HG02610 (cell line): ENCODE measurements at regions not wholly inside any gene's neighbourhood (a gene's known extent, or its start where the extent isn't known, plus 50 kb on each side); places are given as distances from the start of the nearest gene placed in this dataset.

ENCODE experiments used
- ATAC-seq: cut with Tn5 transposase; IDR thresholded peaks from one replicate; pipeline ENCODE4 v1.9.1; 2021; ENCODE audit warnings: mild to moderate bottlenecking, moderate library complexity; ENCODE audit not compliant: unreplicated experiment

DNA sequence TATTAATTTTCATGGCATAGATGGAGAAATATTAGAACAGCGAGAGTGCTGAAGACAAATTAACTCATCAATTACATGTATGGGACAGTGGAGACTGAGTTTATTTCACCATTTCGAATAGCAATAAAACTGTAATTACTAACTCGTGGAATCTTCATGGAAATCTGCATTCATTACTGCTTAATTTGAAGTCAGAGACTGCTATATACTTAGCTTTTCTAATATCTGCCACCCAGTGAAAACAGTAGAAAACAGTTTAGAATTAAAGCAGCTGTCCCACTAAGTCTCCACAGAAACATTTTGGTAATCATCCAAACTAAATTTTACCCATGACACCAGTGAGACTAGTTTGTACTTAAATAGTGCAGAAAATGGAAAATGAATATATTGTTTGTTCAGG is 56.8 kb downstream of the IZUMO3 start:
- ATAC-seq: no peak

DNA sequence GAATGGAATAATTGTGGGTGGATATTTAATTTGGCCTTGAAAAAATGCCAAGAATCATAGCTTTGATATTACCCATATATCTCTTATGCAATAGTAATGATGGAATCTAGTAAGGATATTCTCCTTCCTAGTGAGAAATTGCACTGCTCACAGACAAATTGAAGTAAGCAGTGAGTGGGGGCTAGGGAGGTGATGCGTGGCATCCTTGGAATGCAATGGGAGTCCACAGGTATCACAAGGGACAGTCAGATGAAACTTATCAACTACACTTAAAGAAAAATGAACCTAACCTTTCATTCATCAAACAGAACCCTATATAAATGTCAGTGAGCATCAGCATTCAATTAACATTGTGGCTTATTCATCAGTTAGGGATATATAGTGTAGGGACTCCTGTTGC is 57.8 kb downstream of the IZUMO3 start:
- no peak for ATAC-seq

DNA sequence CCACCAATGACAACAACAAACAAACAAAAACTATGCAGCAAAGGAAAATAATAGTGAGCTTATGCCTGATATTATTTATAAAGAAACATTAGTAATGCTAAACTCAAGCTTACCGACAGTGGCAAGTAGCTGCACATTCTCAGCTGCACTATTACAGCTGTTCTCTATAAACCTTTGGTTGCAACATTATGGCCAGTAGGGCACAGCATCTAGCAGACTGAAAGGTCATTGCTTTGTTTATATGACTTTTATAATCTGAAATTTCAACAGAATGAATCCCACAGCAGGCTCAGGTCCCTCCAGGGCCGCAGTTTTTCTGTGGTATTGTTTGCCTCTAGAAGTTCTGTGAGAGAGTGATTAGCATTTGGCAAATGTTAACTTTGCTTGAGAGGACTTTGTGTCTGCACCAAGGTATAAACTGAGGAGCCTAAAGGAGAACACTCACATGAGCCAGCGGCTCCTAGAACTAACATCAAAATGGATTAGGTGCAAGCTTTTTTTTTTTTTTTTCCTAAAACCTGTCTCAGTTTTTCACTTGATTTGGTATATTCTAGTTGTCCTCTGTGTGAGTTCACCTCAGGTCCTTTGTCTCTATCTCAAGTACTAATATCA is 58.3 kb downstream of the IZUMO3 start:
- ATAC-seq: no peak

DNA sequence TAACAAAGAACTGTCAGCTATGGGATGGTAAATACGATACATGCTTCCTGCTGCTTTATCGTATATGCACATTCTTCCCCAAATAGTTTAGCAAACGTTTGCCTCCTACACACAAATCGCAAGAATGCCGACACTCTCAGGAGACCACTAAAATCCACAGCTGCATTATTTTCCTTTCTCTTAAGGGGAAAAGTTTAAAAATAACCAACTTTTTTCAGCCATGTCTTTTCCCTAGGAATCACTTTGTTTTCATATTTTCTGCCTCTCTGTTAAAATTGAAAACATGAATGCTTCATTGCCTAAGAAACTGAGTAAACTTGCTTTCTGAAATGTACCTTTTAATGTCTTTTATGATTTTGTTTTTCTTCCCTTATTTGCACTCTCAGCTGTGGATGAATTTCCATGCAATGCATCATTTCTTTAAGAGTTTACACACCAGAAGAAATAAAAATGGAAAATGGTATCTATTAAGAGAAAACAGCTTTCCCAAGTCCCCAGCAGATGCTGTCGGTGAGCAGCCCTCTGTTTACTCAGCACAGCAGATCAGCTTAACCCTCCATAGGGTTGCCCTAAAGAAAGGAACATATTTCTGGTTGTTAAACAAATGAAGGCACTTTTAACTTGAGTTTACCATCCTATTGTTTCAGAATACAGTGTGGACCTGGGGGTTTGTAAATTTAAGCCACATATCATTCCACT is 66.2 kb downstream of the IZUMO3 start:
- no peak for ATAC-seq

DNA sequence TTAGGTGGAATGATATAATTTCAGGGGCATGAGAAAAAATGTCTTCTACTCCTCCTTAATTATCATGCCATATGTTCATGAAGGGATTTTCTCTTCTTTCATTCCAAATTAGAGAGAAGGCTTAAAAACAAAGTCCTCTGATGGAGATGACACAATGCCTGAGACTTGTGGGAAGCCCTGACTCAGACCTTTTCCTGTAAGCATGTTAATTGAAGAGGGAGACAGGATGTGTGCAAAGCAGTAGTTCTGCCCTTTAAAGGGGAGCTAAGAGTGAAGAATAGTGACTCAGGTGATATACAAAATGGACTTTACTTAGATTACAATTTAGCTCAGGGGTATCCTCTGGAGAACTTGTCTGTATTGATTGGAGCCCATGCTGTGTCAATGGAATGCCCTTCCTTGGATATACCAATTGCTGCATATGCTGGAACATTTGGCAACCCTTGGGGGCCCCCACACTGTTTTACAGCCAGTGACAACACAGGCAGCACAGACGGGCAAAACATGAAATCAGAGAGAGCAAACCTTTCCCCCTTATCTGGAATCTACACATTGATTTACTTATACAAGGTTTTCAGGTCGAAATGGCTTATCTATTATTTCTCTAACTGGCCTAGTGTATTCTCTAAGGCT is 81.3 kb downstream of the IZUMO3 start:
- ATAC-seq: no peak

DNA sequence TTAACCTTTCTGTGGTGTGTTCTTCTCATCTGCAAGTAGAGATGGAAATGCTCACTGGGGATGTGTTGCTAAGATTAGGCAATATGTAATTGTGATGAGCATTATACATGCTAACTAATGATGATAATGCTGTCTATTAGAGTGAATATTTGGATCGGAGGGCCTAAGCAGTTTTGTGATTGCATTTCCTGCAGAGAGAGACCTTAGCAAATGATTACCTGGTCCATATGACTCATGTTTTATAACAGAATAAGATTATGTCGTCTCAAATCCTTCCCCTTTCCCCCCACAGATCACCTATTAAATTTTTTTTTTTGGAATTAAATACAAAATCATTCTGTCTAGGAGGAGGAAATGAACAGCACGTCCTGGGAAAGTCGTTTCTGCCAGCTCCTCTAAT is 82.7 kb downstream of the IZUMO3 start:
- no peak for ATAC-seq

DNA sequence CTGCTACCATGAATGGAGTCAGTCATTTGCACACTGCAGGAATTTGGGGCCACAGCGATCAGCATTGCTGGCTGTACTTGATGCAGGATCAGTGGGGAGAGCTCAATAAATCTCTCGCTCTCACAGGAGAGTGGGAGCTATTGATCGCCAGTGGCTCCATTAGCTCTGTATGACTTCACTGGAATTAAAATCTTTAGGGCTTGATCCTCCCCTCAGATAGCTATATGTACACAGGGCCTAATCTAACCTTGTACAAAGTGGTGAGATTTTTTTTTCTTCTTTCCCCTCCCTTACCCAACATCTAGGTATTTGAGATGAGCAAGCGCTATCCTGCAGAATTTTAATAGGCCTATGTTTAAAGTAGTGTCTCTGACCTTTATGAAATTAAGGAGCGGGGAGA is 84.9 kb downstream of the IZUMO3 start:
- ATAC-seq: no peak

DNA sequence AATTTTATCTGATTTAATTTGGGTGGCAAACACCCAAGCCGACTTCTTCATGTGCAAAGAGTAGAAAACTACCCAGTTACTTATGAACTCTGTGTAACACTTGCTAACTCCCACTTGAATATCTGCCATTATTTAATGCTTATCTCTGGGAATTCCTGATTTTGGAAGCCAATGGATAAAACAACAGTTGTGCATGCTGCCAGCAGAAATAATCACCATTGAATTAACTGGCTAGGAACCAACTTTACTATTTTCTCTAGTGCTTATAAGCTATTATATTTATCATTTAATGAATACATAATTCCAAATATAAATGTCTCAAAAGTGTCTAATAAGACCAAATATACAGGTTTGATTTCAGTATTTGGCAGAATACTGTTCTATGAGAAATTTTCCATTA is 85.7 kb downstream of the IZUMO3 start:
- ATAC-seq: no peak

DNA sequence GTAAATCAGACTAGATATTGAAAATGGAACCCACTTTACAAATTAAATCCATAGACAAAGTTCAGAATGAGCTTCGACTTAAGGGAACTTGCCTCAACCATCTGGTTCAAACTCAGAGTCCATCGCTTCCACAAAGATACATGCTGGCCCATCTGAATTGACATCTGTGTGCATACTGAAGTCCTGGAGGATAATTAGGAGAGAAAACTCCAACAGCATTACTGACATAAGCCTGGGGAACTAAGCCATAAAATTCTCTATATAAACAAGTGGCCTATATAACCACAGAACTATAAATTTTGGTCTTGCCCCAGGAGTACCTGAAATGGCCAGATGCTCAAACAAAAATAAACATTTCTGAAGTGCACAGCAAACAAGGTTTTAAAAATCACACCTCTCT is 94.4 kb downstream of the IZUMO3 start:
- ATAC-seq: no peak

DNA sequence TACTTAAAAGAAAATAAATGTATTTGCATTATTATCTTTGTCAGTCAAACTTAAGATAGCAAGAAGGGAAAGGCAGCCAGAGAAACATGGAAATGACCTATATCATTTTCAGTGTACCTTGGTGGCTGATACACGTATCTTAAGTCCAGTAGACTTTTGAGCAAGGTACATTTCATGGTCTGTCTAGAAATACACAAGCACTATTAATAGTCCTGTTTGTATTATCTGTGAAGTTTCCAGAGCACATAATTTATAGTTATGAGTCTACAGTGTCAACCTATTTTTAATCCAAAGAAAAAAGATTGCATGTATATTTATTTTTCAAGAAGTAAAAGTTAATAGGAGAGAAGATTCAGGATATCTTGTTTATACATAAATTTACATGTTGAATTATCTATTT is 95.7 kb downstream of the IZUMO3 start:
- no peak for ATAC-seq

DNA sequence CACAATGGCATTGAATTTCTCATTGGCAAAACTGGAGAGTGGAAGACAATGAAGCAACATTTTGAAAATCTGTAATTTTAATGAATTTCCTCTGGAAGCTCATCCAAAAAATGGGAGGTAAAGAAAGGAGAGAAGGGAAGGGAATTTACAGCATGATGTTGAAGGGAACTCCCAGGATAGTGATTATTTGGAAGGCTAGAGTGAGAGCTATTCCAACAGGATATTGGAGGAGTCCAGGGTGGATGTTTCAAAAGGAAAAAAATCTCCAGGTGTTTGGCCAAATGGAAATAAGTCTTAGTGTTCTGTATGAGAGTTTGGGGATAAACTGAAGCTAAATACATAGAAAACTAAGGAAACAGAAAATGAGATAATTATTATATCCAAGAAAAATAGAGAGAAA is 106.2 kb downstream of the IZUMO3 start:
- ATAC-seq: no peak

DNA sequence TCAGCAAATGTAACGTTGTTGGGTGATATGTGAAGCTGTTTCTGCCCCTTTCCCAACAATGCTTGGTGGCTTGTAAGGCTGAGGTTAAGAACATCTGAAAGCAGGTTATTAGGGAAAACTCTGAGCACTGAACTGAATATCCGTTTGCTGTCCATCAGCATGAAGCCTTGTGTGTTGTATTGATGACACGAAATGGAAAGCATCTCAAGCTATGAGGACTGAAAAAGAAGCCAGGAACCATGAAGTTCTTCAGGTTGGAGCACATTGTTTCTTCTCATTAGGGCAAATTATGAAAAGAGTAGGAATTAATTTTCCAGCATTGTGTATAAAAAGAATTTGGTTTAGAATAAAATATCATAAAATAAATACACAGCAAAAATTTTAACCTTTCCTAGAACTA is 106.8 kb downstream of the IZUMO3 start:
- ATAC-seq: no peak

DNA sequence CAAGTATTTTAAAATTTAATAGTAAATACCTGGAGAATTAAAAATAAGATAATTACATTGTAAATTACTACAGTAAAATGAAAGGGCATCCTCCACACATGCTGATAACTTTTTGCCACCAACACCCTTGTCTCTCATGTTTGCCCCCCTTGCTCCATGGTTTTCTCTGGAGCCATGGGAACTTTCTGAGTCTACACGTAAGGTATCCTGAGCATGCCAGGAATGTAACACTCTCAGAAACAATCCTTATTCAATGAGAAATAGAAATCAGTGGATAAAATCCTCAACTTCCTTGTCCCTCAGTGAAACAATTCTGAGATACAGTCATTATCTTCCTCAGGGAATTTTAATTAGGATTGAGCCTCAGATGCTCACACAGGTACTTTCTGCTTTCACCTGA is 108.9 kb downstream of the IZUMO3 start:
- no peak for ATAC-seq

DNA sequence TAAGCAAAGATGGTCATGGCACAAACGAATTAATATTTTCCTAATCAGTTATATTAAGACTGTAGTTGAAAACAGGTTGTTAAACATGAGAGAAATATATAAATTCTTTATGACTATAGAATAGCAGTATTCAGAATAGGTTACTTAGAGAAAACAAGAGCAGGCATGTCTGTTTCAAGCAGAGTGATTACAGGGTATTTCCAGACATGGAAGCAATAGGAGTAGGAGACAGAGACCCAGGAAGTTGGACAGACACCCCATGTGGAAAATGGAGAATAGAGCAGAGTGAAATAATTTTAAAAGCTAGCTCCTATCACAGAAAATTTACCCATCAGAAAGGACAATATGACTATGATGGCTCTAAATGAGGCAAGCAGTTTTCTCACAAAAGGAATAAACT is 111.5 kb downstream of the IZUMO3 start:
- no peak for ATAC-seq

DNA sequence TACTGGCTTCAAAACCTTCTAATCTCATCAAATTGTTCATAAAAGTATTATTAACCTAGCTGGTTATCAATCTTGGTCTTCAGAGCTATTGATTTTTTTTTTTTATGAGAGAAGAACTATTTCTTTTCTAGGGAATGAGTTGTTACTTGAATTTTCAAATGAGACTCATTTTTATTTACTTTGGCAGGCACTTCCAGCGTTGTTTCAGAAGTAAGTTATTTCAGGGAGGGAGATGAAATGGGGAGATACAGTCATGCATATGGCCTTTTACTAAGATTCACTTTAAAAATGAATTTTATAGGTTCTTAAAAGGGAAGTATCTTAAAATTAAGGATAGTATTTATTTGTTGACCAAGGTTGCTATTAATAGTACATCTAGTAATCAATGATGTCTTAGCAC is 129.6 kb downstream of the IZUMO3 start:
- no peak for ATAC-seq

DNA sequence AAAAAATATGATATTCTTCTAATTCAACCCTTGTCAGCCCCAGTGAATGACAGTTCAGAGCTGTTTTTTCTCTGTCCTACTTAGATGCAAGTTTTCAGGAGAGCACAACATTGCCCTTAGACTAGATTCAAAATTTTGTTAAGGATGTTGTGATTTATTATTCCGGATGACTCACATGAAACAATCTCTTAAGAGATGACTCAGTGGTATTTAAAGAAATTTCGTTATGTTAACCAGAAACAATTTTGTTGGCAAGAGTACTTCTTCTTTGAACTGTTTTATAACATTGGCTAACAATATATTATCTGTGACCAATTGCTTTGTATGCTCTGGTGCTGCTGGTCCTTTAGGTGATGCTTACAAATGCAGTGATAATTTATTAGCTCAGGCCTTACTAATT is 132.0 kb downstream of the IZUMO3 start:
- ATAC-seq: no peak

DNA sequence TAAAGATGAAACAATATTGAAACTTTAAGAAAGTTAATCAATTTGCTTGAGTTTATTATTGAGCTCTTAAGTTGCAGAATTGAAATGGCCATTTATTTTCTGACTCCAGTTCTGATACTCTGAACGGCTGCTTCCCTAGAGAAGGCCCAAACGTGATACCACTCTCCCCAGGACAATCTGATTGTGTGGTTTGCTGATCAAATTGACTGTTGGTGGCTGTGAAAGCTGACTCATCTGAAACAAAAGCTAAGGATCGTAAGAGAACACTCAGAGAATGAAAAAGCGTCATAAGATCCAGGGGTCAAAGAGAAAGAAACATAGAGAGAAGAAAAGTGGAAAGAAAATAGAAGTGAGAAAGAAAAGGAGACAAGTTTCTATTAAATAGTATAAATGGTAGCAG is 147.2 kb downstream of the IZUMO3 start:
- ATAC-seq: no peak

DNA sequence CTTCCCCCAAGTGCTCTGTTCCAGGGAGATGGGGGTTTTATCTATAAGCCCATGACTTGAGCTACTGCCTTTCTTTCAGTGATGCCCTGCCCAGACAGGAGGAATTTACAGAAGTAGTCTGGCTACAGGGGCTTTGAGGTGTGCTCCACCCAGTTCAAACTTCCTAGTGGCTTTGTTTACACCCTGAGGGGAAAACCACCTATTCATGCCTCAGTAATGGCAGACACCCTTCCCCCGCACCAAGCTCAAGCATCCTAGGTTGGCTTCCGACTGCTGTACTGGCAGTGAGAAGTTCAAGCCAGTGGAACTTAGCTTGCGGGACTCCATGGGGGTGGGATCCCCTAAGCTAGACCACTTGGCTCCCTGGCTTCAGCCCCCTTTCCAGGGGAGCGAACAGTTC is 154.6 kb downstream of the IZUMO3 start:
- ATAC-seq: no peak

DNA sequence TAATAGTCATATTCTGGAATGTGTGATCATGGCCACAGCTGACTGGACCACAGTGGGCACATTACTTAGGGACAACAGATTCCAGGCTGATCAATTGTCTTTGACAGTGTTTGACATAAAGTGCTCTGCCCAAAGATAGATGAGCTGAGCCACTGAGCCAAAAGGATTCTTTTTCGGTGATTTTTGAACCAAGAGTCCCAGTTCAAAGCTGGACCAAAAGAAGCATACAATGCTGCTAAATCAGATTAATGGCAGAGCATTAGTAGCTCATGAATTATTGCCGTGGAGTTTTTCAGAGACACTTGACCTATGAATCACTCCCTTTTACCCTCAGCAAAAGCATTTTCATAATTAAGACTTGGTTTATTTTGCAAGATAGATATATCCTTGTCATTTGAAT is 160.6 kb downstream of the IZUMO3 start:
- ATAC-seq: no peak

DNA sequence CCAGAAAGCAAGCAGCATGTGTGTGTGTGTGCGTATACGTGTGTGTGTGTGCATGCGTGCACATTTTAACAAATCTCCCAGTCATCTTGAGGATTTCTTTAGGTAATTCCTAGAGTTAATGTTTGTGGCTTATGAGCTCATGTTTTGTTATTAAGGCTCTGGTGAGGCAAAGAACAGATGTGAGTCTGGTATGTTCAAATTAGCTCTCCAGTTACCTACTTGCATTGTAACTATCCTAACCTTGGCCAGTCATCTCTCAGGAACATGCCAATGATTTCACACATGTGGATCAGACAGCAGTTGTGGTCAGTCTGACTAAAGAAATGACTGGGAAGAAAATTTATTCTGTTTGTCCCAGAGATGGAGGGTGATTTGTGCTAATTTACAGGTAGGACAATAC is 163.1 kb downstream of the IZUMO3 start:
- no peak for ATAC-seq

DNA sequence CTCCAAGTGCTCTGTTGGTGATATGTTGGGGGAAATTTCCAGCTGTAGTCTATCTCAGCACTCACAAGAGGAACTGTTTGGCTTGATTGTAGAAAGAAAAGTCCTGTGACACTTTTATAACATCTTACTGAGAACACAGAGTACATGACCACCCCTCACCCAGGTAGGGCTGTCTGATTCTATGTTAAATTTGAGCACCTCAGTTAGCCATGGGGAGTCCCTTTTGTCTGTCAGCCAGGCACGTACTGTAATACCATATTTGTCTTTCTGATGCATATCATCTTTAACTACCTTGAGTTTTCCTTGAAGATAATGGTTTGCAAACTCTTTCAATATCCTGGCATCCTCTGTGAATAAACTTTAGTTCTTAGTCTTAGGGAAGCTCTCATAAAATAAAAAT is 164.5 kb downstream of the IZUMO3 start:
- no peak for ATAC-seq

DNA sequence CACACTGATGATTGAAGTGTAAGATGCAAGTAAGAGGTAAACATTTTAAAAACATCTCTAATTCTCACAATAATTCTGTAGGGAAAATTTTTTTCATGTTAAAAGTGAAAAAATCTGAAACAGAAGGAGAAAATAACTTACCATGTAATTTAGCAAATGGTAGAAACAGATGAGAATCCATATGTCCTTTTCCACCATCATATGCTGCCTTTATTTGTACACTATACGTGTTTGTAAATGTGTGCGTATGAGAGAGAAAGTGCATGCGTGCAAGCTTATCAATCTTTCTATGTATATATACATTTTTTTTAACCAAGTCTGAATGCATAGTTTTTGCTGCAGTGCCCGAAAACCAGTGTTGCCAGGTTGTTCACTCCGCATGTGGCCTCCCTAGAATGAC is 186.7 kb downstream of the IZUMO3 start:
- ATAC-seq: no peak

DNA sequence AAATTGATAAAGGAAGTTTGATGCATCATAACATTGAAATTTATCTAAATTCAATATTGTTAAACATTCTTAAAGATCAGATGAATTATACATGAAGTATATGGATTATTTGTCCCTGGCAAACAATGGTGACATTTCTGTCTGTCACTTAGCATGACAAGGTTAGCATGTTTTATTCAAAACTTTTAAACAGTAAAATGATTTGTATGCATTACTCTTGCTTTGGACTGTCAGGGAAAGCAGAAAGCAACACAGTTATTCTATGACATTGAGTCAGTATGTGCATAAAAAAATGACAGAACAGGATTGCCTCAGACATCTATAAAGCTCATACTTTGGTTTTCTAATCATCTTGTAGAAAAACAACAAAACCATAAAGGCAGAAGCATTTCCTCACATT is 193.7 kb downstream of the IZUMO3 start:
- ATAC-seq: no peak
